ENCODE measurements at regions not wholly inside any gene's neighbourhood (a gene's known extent, or its start where the extent isn't known, plus 50 kb on each side); places are given as distances from the start of the nearest gene placed in this dataset.
"Not testable (repeated sequence)": the region's sequence is repeated elsewhere in the genome, so short reads cannot be mapped to it uniquely, and the experiment has no call there.

DNA sequence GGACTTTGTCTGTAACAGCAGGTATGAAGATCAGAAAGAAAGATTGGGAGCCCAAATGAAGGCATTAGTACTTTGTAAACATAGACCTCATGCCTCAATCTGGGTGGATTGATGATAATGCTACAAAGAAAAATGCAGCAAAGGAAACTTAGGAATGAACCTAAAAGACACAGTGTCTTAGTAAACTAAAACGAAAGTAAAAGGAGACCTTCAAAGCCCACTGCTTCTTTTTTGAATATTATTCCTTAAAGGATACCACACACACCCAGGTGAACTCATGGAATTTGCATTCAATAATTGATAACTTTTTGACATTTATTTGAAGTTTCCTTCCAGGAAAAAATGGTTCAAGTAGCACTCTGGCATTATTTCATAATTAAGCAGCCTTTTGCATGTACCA, 543.2 kb downstream of the TTLL7 start:
- H3K9ac ChIP-seq (ENCODE audit: low read length); H3K4me2 ChIP-seq (ENCODE audit: low read length); H3K14ac ChIP-seq (ENCODE audit: low read length); H2BK5ac ChIP-seq (ENCODE audit: low read depth, low read length, poor library complexity); H2BK12ac ChIP-seq (ENCODE audit: low read length); H2AFZ ChIP-seq (ENCODE audit: insufficient read depth, low read length, poor library complexity); H4K91ac ChIP-seq (ENCODE audit: low read depth, low read length); H3K36me3 ChIP-seq (ENCODE audit: control insufficient read depth in 1 of 2, insufficient read depth in 2 of 2, low read length in 2 of 2); H2BK120ac ChIP-seq (ENCODE audit: insufficient read depth, low read length, poor library complexity); H3K4me1 ChIP-seq (ENCODE audit: control insufficient read depth in 1 of 2, insufficient read depth in 2 of 2, low read length in 2 of 2); H3K4me3 ChIP-seq (ENCODE audit: low read depth, low read length); DNase-seq; H3K18ac ChIP-seq (ENCODE audit: low read length); H3K79me2 ChIP-seq (ENCODE audit: control insufficient read depth, insufficient read depth, low read length, poor library complexity); H2AK5ac ChIP-seq (ENCODE audit: low read length); H3K79me1 ChIP-seq (ENCODE audit: low read length); H3K23ac ChIP-seq (ENCODE audit: low read length); H3K27me3 ChIP-seq (ENCODE audit: insufficient read depth, low read length); H4K8ac ChIP-seq (ENCODE audit: low read depth, low read length); H3K4ac ChIP-seq (ENCODE audit: low read depth, low read length); H3K9me3 ChIP-seq (ENCODE audit: insufficient read depth, low read depth, low read length); H4K12ac ChIP-seq (ENCODE audit: low read depth, low read length): not testable (repeated sequence)
- H3K27ac ChIP-seq (ENCODE audit: low read depth, low read length), result peak overlapping the region; percentile 74
- WGBS (ENCODE audit: extremely low coverage, insufficient coverage, insufficient read length), result no CpG with 5 or more reads among the region's 1 CpG

DNA sequence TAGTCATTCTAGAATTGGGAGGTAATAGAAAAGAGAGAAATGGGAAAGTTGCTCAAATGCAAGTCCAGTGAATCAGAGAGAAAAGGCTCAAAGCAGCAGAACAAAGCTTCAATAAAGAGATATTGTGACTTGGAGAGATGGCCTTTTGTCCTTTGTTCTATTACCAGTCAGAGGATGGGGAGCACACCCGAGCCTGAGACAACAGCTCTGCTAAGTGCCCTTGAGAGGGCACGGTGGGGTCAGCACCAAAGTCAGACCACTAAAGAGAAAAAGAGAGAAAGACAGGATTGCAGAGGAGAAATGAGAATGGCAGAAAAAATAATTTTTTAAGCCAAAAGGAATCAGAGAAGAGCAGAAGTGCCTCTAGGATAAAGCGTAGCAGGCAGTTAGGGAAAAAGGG, 553.1 kb downstream of the TTLL7 start:
- H2AK5ac ChIP-seq (ENCODE audit: low read length); H2BK5ac ChIP-seq (ENCODE audit: low read depth, low read length, poor library complexity); H3K9me3 ChIP-seq (ENCODE audit: insufficient read depth, low read depth, low read length); H3K9ac ChIP-seq (ENCODE audit: low read length); H3K18ac ChIP-seq (ENCODE audit: low read length); H3K4ac ChIP-seq (ENCODE audit: low read depth, low read length); H3K36me3 ChIP-seq (ENCODE audit: control insufficient read depth in 1 of 2, insufficient read depth in 2 of 2, low read length in 2 of 2); H2BK120ac ChIP-seq (ENCODE audit: insufficient read depth, low read length, poor library complexity); H4K12ac ChIP-seq (ENCODE audit: low read depth, low read length); H3K79me1 ChIP-seq (ENCODE audit: low read length); H3K4me1 ChIP-seq (ENCODE audit: control insufficient read depth in 1 of 2, insufficient read depth in 2 of 2, low read length in 2 of 2); H4K8ac ChIP-seq (ENCODE audit: low read depth, low read length); H3K14ac ChIP-seq (ENCODE audit: low read length); H3K4me3 ChIP-seq (ENCODE audit: low read depth, low read length); DNase-seq; H3K27me3 ChIP-seq (ENCODE audit: insufficient read depth, low read length); H4K91ac ChIP-seq (ENCODE audit: low read depth, low read length); H3K23ac ChIP-seq (ENCODE audit: low read length); H3K27ac ChIP-seq (ENCODE audit: low read depth, low read length); H3K79me2 ChIP-seq (ENCODE audit: control insufficient read depth, insufficient read depth, low read length, poor library complexity); H2BK12ac ChIP-seq (ENCODE audit: low read length); H3K4me2 ChIP-seq (ENCODE audit: low read length); H2AFZ ChIP-seq (ENCODE audit: insufficient read depth, low read length, poor library complexity): not testable (repeated sequence)
- no CpG with 5 or more reads among the region's 3 CpGs for WGBS (ENCODE audit: extremely low coverage, insufficient coverage, insufficient read length)

DNA sequence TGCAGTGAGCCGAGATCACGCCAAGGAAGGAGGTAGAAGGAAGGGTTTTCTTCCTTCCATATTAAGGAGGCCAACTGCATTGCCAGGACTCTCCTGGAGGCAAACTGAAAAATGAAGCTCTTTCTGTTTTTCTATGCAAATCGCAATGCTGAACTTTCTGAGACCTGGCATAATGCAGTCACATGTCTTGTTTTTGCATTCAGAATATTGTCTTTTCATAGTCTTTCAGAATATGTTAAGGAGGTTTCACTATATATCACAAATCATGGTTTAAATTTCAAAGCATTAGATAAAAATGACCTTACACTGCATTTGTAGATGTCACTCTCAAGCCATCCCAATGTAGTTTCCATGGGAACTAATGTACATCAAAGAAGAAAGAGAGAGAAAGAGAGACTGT, 556.5 kb downstream of the TTLL7 start:
- not testable (repeated sequence) for H3K14ac ChIP-seq (ENCODE audit: low read length); H3K18ac ChIP-seq (ENCODE audit: low read length); H3K79me1 ChIP-seq (ENCODE audit: low read length); H2BK12ac ChIP-seq (ENCODE audit: low read length); H3K4me1 ChIP-seq (ENCODE audit: control insufficient read depth in 1 of 2, insufficient read depth in 2 of 2, low read length in 2 of 2); DNase-seq; H3K36me3 ChIP-seq (ENCODE audit: control insufficient read depth in 1 of 2, insufficient read depth in 2 of 2, low read length in 2 of 2); H4K8ac ChIP-seq (ENCODE audit: low read depth, low read length); H3K23ac ChIP-seq (ENCODE audit: low read length); H4K91ac ChIP-seq (ENCODE audit: low read depth, low read length); H2AK5ac ChIP-seq (ENCODE audit: low read length); H3K27ac ChIP-seq (ENCODE audit: low read depth, low read length); H3K27me3 ChIP-seq (ENCODE audit: insufficient read depth, low read length); H3K79me2 ChIP-seq (ENCODE audit: control insufficient read depth, insufficient read depth, low read length, poor library complexity); H2BK120ac ChIP-seq (ENCODE audit: insufficient read depth, low read length, poor library complexity); H4K12ac ChIP-seq (ENCODE audit: low read depth, low read length); H3K4me3 ChIP-seq (ENCODE audit: low read depth, low read length); H3K9me3 ChIP-seq (ENCODE audit: insufficient read depth, low read depth, low read length); H3K4ac ChIP-seq (ENCODE audit: low read depth, low read length); H2AFZ ChIP-seq (ENCODE audit: insufficient read depth, low read length, poor library complexity); H2BK5ac ChIP-seq (ENCODE audit: low read depth, low read length, poor library complexity); H3K9ac ChIP-seq (ENCODE audit: low read length); H3K4me2 ChIP-seq (ENCODE audit: low read length)
- WGBS (ENCODE audit: extremely low coverage, insufficient coverage, insufficient read length), result no CpG with 5 or more reads among the region's 3 CpGs

DNA sequence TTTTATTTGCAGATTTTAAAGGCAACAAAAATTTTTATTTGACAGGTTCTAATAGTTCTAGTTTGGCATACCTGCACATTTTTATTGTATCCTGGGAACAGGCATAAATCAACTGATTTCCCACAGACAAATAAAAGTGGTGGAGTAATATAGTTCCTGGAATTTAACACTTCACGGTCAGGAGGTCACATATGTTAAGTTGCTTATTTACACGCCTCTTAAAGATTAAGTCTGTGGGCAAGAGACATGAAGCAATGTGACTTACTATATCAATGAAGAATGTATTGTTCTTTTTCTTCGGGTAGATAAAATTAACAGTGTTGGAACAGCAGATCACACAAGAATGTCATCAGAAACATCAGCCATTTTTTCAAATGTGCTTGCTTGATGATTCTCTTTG, 558.3 kb downstream of the TTLL7 start:
- not testable (repeated sequence) for H2BK120ac ChIP-seq (ENCODE audit: insufficient read depth, low read length, poor library complexity); H4K91ac ChIP-seq (ENCODE audit: low read depth, low read length); H3K27ac ChIP-seq (ENCODE audit: low read depth, low read length); H3K18ac ChIP-seq (ENCODE audit: low read length); H2BK5ac ChIP-seq (ENCODE audit: low read depth, low read length, poor library complexity); H3K4me3 ChIP-seq (ENCODE audit: low read depth, low read length); H2AFZ ChIP-seq (ENCODE audit: insufficient read depth, low read length, poor library complexity); H4K8ac ChIP-seq (ENCODE audit: low read depth, low read length); H3K14ac ChIP-seq (ENCODE audit: low read length); H4K12ac ChIP-seq (ENCODE audit: low read depth, low read length); DNase-seq; H3K4ac ChIP-seq (ENCODE audit: low read depth, low read length); H3K79me1 ChIP-seq (ENCODE audit: low read length); H3K4me1 ChIP-seq (ENCODE audit: control insufficient read depth in 1 of 2, insufficient read depth in 2 of 2, low read length in 2 of 2); H3K9me3 ChIP-seq (ENCODE audit: insufficient read depth, low read depth, low read length); H3K27me3 ChIP-seq (ENCODE audit: insufficient read depth, low read length); H3K36me3 ChIP-seq (ENCODE audit: control insufficient read depth in 1 of 2, insufficient read depth in 2 of 2, low read length in 2 of 2); H3K23ac ChIP-seq (ENCODE audit: low read length); H2BK12ac ChIP-seq (ENCODE audit: low read length); H2AK5ac ChIP-seq (ENCODE audit: low read length); H3K4me2 ChIP-seq (ENCODE audit: low read length); H3K79me2 ChIP-seq (ENCODE audit: control insufficient read depth, insufficient read depth, low read length, poor library complexity); H3K9ac ChIP-seq (ENCODE audit: low read length)
- WGBS (ENCODE audit: extremely low coverage, insufficient coverage, insufficient read length), result no CpG with 5 or more reads among the region's 3 CpGs
